NOMO-1 (cell line): ENCODE measurements at regions not wholly inside any gene's neighbourhood (a gene's known extent, or its start where the extent isn't known, plus 50 kb on each side); places are given as distances from the start of the nearest gene placed in this dataset.
"Not testable (repeated sequence)": the region's sequence is repeated elsewhere in the genome, so short reads cannot be mapped to it uniquely, and the experiment has no call there.

ENCODE experiments used
- DNase-seq, 2 experiments: peaks; one replicate each; lab custom pipeline; 2025; ENCODE audit not compliant: unreplicated experiment in 2 of 2; lab: John Stamatoyannopoulos, UW

GRCh38 chr11:33434294-33434693, 177.1 kb downstream of the HIPK3 start:
- no peak for DNase-seq

- not testable (repeated sequence) for DNase-seq
Measured at GRCh38 chr11:33428435-33428834, 171.3 kb downstream of the HIPK3 start.

DNA sequence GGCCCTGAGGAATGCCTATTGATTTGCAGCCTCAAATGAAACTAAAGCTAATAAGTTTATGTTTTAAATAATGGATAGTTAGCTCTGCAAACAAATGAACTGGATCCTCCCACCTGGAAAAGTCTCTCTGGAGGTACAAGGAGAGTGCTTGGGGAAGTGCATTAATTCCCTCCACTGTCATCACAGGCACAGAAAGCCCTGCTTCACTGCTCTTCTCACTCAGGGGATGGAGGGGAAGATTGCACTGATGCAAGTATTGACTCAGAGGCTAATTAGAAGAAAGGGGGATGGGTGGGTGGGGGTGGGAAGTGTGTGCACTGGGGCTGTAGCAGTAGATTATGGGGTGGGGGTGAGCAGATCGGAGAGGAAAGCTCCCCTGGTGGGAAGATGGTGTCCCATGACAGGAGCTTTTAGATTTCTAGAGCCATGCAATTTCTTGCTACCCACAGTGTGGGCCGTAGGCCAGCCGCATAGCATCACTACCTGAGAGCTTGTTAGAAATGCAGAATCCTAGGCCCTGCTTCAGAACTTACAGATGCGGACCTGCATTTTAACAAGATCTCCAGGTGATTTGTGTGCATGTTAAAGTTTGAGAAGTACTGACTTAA, 163.9 kb downstream of the HIPK3 start:
- DNase-seq, result no peak

DNA sequence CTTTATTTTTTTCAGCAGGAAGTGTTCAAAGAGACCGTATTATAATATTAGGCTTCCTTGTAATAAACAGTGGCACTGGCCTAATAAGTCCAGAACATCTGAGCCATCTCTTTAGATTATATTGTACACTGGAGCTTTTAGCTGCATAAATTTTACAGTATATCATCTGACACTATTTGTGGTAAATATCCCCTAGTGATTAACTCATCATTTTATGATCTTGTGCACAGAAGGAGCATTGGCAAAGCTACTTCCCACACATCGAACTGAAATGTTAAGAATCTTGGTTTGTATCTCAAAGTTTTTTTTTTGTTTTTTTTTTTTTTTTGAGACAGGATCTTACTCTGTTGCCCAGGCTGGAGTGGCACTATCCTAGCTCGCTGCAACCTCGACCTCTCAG, 162.7 kb downstream of the HIPK3 start:
- DNase-seq, result no peak

GRCh38 chr11:33417121-33417520, 159.9 kb downstream of the HIPK3 start:
- no peak for DNase-seq

DNA sequence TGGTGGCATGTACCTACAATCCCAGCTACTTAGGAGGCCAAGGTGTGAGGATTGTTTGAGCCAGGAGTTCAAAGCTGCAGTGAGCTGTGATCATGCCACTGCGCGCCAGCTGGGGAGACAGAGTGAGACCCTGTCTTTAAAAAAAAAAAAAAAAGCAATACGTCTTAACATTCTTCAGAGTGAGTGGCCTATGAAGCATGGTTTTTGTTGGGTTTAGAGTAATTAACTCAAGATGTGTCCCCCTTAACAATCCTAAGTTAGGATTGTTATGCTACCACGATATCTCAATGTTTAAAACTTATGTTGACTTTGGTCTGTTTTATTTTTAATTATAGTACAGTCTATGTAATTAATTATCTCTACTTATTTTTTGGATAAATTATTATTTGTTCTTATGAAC, 156.1 kb downstream of the HIPK3 start:
- no peak for DNase-seq

DNA sequence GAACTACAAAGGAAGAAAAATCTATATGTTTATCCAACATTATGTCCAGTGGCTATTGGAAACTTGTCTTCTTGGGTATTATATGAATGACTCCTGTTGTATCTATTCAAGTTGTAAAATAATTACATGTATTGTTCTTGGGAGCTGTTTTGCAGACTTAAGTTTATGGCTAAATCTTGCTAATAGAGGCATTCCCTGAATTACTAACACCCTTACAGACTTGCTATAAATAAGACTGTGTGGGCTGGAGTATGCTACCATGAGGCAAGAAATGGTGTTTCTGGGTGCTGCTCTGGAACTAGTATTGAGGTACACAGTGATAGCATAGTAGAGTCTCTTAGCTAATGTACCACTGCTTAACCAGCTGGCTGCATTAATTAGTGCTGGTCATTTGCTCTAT, 155.1 kb downstream of the HIPK3 start:
- no peak for DNase-seq

DNA sequence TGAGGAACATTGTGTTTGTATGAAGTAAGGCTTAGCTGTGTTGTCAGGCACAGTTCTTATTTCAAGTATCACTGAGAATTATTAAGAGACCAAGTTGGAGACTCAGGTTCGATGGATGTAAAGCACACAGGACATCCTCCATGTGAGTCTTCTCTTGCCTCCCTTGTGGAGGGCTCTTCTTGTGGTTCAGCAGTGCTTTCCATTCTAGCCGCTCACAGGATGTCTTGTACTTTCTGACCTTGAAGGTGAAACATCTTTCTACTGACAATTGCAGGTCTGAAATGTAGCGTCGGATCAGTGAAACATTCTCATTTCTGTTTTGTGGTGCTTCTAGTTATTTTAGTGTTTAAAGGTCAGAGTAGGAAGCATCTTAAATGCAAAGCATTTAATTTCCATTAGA, 154.6 kb downstream of the HIPK3 start:
- no peak for DNase-seq

DNA sequence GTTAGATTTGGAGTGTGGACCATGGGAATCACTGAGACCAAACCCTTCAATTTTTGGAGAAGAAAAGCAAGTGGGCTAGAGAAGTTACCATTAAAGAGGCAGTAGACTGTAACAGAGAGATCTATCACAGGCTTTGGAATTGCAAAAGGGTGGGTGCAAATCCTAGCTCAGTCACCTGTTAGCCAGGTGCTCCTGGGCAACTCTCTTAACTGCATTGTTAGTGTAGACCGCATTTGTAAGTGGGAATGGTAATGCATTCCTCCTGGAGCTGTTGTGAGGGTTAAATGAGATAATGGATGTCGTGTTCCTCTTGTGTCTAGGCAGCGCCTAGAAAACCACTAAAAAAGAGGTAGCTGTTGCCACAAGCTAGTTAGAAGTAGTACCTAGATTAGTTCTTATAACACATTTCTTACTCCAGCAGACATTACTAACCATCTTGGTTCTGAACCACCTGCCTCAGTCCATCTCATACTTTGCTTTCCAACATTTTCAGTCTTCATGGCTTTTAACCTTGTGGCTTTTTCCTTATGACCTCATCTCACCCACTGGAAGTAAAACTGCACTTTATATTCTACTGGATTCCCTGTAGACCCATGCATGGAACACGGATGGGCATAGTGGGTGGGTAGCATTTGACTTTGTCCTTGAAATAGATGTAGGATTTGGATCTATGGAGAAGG, 153.0 kb downstream of the HIPK3 start:
- DNase-seq, result no peak
